Left renal pelvis (tissue), 4 donors: ENCODE measurements at regions not wholly inside any gene's neighbourhood (a gene's known extent, or its start where the extent isn't known, plus 50 kb on each side); places are given as distances from the start of the nearest gene placed in this dataset.
"Not testable (repeated sequence)": the region's sequence is repeated elsewhere in the genome, so short reads cannot be mapped to it uniquely, and the experiment has no call there.

ENCODE experiments used
- DNase-seq, 4 donors: peaks; one replicate each; pipeline ENCODE4 v3.0.0-alpha.2; 2013; ENCODE audit warnings: low read depth in 4 of 4, low spot score in 3 of 4

DNA sequence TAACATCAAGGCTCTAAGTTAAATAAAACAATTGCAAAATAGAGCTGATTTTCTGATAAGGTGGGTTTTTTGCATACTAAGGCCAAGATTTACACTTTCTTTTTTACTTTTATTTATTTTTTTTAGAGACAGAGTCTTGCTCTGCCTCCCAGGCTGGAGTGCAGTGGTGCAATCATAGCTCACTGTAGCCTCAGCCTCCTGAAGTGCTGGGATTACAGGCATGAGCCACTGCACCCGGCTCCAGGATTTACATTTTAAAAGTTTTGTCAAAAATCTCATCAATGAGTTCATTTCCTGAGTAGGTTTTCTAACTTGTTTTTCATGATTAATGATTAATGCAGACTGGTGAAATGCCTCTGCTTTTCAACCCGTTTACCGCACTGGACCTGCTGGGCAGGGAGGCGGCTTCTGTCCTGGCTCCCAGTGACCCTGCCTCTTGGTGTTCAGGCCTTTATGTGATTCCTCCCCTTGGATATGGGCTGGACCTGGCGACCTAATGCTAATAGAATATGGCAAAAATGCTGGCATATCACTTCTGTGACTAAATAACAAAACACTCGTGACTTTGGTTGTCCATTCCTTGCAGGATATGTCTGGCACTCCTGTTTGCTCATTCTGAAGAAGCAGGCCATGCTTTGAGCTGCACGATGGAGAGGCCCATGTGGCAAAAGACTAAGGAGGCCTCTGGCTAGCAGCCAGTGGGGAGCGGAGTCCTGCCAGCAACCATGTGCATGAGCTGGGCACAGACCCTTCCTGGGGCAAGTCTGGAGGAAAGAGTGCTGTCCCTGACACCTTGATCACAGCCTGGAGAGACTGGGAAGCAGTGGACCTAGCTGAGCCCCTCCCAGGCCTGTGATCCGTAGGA lies 72.2 kb upstream of the PTCH1 start:
- DNase-seq: no peak

DNA sequence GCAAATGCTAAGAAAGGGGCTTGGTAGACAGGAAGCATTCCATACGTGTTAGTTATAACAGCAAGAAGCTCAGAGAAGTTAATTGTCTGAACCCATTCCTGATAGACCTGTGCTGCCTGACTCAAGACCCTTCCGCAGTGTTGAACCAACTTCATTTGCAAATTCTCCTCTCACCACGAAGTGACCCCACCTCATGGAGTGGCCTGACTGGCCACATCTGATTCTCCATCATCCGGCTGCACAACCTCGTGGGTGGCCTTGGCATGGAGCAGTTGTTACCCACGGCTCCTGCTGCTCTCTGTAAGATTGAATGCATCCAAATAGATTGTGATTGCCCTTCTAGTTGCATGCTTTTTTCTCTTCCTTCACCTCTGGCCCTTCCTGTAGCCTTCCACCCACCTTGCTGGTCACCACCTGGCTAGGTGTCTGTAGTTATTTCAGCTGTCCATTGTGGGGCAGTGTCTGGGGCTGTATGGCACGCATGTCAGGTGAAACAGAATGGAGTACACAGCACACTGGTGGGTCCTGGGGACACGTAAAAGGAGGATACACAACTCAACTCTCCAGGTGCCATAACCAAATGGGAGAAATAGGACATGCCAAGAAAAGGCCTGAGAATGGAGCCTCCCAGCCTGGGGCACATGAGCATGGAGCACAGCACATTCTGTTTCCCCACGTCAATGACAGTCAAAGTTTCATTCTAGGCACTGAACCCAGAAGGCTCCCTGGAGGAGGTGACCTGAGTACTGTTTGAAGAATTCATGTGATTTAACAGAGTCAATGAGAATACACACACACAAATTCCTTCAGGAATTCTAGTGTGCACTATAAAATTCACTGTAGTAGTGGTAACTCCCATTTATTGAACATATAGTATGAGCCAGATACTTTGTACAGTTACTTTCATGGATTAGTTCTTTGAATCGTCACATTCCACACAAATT lies 70.5 kb upstream of the PTCH1 start:
- no peak for DNase-seq

DNA sequence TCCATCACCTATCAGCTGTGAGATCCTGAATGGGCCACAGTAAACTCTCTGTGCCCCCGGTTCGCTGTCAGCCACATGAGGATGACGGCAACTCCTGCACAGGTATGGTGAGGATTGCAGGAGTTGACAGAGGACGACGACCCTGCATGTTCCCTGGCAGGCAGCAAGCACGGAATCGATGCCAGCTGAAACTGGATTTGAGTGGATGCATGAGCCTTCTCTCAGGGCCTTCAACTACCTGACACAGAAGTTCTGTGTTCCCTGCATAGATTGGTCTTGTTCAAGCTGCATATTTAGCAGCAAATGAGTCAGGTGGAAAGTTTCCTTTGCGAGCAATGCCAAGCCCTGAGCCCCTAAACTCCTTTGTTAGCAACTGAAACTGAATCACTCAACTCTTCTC lies 69.6 kb upstream of the PTCH1 start:
- no peak for DNase-seq

DNA sequence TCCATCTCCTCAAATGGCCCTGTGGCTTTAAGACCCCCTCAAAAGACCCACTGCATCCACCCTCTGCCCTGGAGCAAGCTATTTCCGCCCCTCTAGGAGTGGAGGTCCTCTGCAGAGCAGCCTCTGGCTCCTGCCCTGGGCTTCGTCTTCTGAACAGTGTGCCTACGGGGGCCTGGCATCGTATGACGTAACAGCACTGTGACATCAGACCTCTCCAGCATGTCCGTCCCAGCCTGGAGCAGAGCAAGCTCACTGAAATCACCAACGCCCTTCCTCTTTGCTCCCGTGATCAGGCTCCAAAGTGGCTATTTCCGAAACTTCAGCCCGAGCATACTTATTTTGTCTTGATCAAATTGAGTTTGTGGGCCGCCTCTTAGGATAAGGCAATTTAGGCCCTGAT lies 69.1 kb upstream of the PTCH1 start:
- no peak for DNase-seq

DNA sequence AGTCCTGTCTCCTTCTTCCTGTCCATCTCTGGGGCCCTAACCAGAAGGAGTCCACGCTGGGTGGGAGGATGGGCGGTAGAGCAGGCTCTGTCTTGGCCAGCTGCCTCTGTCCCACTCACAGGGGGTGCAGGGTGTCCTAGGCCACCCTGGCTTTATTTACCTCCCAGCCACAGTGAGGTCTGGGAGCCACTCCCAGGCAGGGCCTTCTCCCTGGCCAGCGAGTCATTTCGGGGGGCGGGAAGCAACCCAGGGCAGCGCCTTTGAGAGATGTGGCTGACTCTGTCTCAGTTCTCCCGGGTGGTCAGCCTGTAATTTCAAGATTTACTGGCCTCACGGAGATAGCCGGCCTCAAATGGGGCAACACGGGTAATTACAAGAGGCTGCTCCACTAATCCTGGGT lies 67.4 kb upstream of the PTCH1 start:
- no peak for DNase-seq

DNA sequence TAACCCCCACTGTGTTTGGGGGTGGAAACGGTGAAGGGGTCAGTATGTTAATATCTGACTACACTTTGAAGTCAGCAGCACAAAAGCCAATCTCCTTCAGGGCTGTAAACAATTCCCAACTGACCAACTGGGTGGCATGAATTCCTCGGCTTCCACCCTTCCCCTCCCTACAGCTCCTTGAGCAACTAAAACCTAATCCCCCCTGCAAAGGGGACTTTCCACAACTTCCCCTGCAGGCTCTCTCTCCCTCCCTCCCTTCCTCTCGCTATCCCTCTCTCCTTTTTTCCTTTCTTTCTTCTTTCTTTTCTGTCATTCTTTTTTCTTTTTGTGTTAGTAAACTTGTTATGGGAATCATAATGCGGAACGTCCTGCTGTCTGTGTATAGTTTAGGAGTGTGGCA lies 65.1 kb upstream of the PTCH1 start:
- DNase-seq: no peak

DNA sequence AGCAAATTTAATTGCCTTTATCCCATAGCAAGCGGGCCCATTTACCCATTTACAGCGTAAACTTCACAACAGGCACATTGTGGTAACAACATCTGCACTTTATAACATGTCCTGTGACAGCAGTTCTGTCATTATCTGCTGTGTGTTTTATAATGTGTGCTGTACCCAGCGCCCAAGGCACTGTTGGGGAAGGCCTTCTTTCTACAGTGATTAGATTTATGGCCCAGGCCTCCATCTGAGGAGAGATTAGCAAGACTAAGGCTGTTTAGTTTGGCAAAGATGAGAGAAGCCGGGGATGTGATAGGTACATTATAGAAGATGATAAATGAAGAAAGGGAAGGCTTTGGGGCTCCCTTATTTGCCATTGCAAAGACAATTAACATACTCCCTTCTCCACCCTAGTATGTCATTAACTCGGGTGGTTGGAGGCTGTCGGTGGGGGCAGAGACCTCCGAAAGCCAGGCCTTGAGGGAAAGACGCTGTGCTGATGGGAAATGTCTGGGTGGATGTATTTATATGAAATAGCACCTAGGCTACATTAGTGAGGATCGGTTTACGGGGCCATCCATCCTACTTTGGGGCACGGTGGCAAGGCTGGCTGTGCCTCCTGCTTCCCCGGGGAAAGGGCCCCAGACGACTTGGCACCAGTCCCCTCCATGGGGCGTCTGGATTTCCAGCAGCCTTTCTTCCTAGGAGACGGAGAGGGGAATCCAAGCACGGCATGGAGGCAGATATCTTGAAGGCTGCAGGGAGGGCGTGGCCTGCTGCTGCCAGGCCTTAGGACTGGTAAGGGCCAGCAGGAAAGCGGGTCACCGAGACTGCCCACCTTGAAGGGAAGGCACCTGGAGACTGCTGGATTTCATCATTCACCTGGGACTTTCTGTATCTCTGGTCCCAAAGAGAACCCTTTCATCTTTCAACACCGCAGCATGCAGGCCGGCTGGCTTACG lies 64.3 kb upstream of the PTCH1 start:
- DNase-seq: no peak

DNA sequence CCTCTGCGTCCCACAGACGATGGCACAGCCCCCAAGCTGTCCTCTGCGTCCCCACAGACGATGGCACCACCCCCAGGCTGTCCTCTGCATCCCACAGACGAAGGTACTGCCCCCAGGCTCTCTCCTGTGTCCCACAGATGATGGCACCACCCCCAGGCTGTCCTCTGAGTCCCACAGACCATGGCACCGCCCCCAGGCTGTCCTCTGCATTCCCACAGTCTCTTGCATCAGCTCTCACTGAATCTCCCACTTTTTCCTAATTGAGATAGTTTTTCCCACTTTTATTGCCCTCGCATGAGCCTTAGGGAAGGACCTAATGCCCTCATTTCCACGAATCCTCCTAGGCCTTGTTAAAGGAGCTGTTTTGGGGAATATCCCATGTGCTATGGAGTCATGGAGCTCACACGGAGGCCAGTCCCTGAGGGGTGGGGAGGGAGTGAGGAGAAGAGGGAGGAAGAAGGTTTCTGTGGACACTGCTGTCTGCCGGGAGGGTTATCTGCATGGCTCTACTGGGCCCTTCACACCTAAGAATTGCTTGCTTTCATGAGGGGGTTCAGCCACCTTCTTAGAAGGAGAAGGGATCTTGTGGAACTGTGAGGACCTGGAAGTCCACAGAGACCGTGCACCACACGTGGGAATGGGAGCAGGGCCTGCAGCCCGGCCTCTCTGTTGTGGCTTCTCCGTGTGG lies 58.2 kb upstream of the PTCH1 start:
- no peak for DNase-seq

DNA sequence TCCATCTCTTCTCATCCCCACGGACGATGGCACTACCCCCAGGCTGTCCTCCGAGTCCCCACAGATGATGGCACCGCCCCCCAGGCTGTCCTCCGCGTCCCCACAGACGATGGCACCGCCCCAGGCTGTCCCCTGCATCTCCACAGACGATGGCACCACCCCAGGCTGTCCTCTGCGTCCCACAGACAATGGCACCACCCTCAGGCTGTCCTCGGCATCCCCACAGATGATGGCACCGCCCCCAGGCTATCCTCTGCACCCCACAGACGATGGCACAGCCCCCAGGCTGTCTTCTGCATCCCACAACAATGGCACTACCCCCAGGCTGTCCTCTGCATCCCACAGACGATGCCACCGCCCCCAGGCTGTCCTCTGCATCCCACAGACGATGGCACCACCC lies 57.4 kb upstream of the PTCH1 start:
- DNase-seq: no peak

DNA sequence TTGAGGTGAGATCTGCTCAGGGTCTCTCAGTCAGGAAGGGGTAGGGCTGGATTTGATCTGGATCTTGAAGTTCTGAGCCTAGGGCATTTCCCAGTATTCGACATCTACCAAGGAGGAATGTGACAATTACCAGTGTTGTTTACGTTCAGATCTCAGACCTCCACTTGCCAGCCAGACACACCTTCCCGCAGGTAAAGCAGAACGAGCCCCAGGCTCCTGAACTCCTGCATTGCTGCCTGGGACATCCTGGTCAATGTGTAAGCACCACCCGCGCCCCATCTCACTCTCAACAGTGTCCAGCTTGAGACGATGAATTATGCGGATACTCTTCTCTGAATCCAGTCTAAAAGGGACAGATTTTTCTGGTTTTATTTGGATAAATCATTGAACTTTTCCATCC lies 56.7 kb upstream of the PTCH1 start:
- no peak for DNase-seq

DNA sequence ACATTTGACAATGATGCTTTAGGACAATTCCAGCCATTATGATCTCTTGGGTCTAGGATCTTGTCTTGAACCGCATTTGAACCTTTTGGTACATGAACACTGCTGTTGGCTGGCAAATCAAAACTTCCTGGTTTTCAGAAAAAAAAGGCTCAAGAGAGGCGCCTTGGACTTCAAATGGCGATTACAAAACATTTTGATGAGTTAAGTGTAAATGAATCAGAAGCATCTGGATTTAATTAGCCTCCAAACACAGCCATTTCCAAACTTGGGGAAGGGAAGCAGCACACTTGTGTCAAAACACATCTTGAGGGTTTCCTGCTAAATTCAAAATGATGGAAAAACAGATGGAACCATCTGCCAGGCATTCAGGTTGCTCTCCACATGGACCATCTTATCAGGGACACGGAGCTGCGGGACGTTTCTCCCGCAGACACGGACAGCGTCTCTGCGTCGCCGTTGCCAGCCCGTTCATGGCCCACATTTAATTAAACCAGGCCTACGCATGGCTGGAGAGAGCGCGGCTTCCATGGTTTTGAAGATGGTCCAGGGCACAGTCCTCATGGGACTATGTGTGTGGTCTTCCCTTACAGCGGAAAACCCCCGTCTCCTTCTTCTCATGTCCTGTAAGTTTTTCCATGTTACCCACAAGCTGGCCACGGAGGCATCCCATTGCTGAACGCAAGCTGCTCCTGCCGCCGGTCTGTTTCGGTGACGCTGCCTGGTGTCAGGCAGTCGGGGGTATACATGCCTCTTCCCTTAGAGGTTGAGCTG lies 55.8 kb upstream of the PTCH1 start:
- DNase-seq: no peak

DNA sequence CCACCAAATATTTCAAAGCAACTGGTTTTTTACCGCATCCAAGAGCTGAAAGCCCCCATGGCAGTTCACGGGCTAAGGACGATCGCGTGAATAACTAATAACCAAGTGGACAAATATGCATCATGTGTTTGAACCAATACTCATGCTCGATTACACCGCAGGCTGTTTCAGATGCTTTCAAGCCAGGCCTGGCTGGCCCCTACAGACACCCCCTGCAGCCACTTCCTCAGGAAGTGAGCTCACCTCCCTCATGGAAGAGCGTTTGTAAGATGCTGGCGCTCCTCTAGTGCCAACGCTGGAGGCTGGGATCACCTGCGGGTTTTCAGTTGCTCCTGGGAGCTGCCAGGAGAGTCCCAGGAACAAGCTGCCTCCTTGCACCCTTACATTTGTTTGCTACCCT lies 53.9 kb upstream of the PTCH1 start:
- no peak for DNase-seq

DNA sequence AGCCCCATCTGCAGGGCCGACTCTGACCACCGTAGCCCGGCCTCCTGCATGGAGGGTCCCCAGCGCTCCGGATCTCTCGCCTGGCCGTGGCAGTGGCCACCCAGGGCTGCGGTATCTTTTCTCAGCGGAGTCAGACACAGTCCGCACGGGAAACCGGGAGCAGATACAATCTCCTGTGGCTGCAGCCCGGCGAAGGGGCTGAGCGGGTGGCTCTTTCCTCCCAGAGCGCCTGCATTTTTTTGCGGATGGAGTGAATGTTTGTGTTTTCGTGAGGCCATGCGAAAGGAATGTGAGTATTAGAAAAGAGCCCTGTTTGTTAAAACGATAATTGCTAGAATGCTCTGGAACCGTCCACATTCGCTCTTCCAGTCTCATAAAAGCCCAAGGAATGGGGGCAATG lies 53.4 kb upstream of the PTCH1 start:
- no peak for DNase-seq

DNA sequence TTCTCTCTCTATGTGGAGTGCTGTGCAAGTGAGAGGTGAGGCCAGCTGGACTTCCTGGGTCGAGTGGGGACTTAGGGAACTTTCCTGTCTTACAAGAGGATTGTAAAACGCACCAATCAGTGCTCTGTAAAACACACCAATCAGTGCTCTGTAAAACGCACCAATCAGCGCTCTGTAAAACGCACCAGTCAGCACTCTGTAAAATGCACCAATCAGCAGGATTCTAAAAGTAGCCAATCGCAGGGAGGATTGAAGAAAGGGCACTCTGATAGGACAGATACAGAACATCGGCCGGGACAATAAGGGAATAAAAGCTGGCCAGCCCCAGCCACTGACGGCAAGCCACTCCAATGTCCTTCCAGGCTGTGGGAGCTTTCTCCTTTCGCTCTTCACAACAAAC lies 52.0 kb upstream of the PTCH1 start:
- not testable (repeated sequence) for DNase-seq
